ENCODE measurements at regions not wholly inside any gene's neighbourhood (a gene's known extent, or its start where the extent isn't known, plus 50 kb on each side); places are given as distances from the start of the nearest gene placed in this dataset.

DNA sequence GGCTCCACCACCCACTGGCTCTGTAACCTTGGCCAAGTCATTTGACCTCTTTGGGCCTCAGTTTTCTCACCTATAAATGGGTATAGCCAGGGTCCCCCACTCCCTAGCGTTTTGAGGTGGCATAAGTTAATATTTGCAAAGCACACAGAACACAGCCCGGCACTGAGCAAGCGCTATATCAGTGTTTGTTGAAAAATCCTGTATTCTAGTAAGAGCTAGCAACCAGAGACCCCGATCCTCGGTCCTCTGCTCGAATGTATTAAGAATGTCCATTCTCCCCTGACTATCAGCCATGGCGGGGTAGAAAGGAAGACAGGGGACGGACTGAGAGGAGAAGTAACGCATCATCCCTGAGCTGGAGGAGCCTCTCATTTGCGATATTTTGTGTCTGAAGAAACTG lies 131.2 kb downstream of the IRF8 start:
- Mint-ChIP-seq H3K9me3 (ENCODE audit: unreplicated experiment) (peaks cover 4% of the 10 kb centered on the region), H3K4me3 (ENCODE audit: unreplicated experiment) (no peak overlapping the region), H3K27ac (ENCODE audit: unreplicated experiment) (no peak overlapping the region), H3K4me1 (ENCODE audit: low read depth, unreplicated experiment) (no peaks in the 10 kb centered on the region), H3K27me3 (ENCODE audit: low read depth, unreplicated experiment) (peaks cover 49% of the 10 kb centered on the region), H3K36me3 (ENCODE audit: low read depth, unreplicated experiment) (peaks cover 2% of the 10 kb centered on the region)
- no peaks in the 10 kb centered on the region for H3K79me2 ChIP-seq (ENCODE audit: insufficient read depth, low read length)
- peaks cover 28% of the 10 kb centered on the region for H3K27me3 ChIP-seq (ENCODE audit: insufficient read depth, low read length)
- no peaks in the 10 kb centered on the region for H3K9me3 ChIP-seq (ENCODE audit: insufficient read depth, low read depth, low read length)
- no peaks in the 10 kb centered on the region for H4K20me1 ChIP-seq (ENCODE audit: insufficient read depth, low read length)
- H3K36me3 ChIP-seq (ENCODE audit: insufficient read depth, low read length), result no peaks in the 10 kb centered on the region
- no peak for TF ChIP-seq EZH2 (IDR thresholded peaks at IDR 0.05; ENCODE audit: insufficient read depth, low read length)
- TF ChIP-seq, protein P1, sequence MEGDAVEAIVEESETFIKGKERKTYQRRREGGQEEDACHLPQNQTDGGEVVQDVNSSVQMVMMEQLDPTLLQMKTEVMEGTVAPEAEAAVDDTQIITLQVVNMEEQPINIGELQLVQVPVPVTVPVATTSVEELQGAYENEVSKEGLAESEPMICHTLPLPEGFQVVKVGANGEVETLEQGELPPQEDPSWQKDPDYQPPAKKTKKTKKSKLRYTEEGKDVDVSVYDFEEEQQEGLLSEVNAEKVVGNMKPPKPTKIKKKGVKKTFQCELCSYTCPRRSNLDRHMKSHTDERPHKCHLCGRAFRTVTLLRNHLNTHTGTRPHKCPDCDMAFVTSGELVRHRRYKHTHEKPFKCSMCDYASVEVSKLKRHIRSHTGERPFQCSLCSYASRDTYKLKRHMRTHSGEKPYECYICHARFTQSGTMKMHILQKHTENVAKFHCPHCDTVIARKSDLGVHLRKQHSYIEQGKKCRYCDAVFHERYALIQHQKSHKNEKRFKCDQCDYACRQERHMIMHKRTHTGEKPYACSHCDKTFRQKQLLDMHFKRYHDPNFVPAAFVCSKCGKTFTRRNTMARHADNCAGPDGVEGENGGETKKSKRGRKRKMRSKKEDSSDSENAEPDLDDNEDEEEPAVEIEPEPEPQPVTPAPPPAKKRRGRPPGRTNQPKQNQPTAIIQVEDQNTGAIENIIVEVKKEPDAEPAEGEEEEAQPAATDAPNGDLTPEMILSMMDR (IDR thresholded peaks at IDR 0.05; ENCODE audit: insufficient read depth, low read depth, low read length), result no peak
- no peaks in the 10 kb centered on the region for H3K4me1 ChIP-seq (ENCODE audit: insufficient read depth, low read length)
- DNase-seq (ENCODE audit: low read depth), result no peak
- H2AFZ ChIP-seq (ENCODE audit: low read depth, low read length), result no peak overlapping the region
- H3K27ac ChIP-seq (ENCODE audit: low read depth, low read length), result no peak overlapping the region
- H3K4me3 ChIP-seq (ENCODE audit: insufficient read depth, low read depth, low read length), result no peak overlapping the region
- no peak for FAIRE-seq
- no peak overlapping the region for H3K4me2 ChIP-seq (ENCODE audit: low read length)
- H3K9ac ChIP-seq (ENCODE audit: low read length), result no peak overlapping the region

DNA sequence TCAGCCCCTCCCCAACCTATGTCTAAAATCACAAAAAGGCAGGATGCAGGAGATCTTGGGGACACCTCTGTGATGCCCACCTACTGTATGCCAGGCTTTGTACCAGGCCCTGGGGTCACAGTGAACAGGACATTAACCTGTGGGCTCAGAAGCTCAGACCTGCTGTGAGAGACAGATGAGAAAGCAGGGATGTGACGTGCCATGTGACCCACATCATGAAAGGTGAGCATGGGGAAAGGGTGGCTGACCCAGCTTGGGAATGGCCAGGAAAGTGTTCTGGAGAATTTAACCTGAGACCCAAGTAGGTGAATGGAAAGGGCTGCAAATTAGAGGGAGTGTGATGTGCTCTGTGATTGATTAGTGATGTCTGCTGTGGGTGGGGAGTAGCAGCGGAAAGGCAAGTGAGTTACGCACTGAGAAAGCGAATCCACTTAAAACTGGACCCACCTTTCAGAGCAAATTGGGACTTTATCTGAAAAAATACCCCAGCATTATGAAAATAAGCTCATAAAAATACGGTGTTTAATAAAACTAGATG lies 132.2 kb downstream of the IRF8 start:
- Histone ChIP-seq H3K79me2 (ENCODE audit: insufficient read depth, low read length) (no peaks in the 10 kb centered on the region), H3K4me1 (ENCODE audit: insufficient read depth, low read length) (no peaks in the 10 kb centered on the region), H3K4me3 (ENCODE audit: insufficient read depth, low read depth, low read length) (no peak overlapping the region), H3K36me3 (ENCODE audit: insufficient read depth, low read length) (no peaks in the 10 kb centered on the region), H3K27ac (ENCODE audit: low read depth, low read length) (no peak overlapping the region), H3K4me2 (ENCODE audit: low read length) (no peak overlapping the region), H3K27me3 (ENCODE audit: insufficient read depth, low read length) (peaks cover 28% of the 10 kb centered on the region), H3K9me3 (ENCODE audit: insufficient read depth, low read depth, low read length) (no peaks in the 10 kb centered on the region), H4K20me1 (ENCODE audit: insufficient read depth, low read length) (no peaks in the 10 kb centered on the region), H2AFZ (ENCODE audit: low read depth, low read length) (no peak overlapping the region), H3K9ac (ENCODE audit: low read length) (no peak overlapping the region)
- Mint-ChIP-seq H3K27me3 (ENCODE audit: low read depth, unreplicated experiment) (peaks cover 42% of the 10 kb centered on the region), H3K9me3 (ENCODE audit: unreplicated experiment) (peaks cover 3% of the 10 kb centered on the region), H3K4me3 (ENCODE audit: unreplicated experiment) (no peak overlapping the region), H3K27ac (ENCODE audit: unreplicated experiment) (no peak overlapping the region), H3K4me1 (ENCODE audit: low read depth, unreplicated experiment) (no peaks in the 10 kb centered on the region), H3K36me3 (ENCODE audit: low read depth, unreplicated experiment) (peaks cover 2% of the 10 kb centered on the region)
- FAIRE-seq, result no peak
- DNase-seq (ENCODE audit: low read depth), result no peak
- TF ChIP-seq EZH2 (IDR thresholded peaks at IDR 0.05; ENCODE audit: insufficient read depth, low read length), result no peak
- TF ChIP-seq, protein P1 (IDR thresholded peaks at IDR 0.05; ENCODE audit: insufficient read depth, low read depth, low read length), result no peak

DNA sequence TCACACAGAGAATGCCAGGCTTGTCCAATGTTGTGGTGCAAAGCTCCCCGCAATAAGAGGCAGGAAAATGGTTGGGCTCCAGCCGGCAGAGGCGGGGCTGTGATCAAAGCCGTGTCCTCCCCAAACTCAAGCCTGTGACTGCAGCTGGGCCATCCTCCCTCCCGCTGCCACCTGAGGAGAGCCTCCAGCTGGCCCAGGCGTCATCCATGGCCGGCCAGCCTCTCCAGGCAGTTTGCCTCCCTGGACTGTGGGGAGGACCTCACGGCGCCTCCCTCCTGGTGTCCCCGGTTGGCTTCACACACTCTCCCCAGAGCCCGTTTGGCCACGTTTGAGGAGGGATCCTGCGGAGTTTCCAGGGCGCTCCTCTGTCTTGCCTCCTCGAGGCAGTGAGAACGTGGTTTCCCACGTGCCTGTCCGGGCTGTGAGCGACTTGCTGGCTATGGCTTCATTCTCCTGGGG lies 134.1 kb downstream of the IRF8 start:
- Histone ChIP-seq H3K4me2 (ENCODE audit: low read length) (no peak overlapping the region), H2AFZ (ENCODE audit: low read depth, low read length) (no peak overlapping the region), H4K20me1 (ENCODE audit: insufficient read depth, low read length) (no peaks in the 10 kb centered on the region), H3K4me3 (ENCODE audit: insufficient read depth, low read depth, low read length) (no peak overlapping the region), H3K9me3 (ENCODE audit: insufficient read depth, low read depth, low read length) (no peaks in the 10 kb centered on the region), H3K27ac (ENCODE audit: low read depth, low read length) (no peak overlapping the region), H3K27me3 (ENCODE audit: insufficient read depth, low read length) (peaks cover 28% of the 10 kb centered on the region), H3K36me3 (ENCODE audit: insufficient read depth, low read length) (no peaks in the 10 kb centered on the region), H3K79me2 (ENCODE audit: insufficient read depth, low read length) (no peaks in the 10 kb centered on the region), H3K4me1 (ENCODE audit: insufficient read depth, low read length) (no peaks in the 10 kb centered on the region), H3K9ac (ENCODE audit: low read length) (no peak overlapping the region)
- Mint-ChIP-seq H3K4me1 (ENCODE audit: low read depth, unreplicated experiment) (no peaks in the 10 kb centered on the region), H3K9me3 (ENCODE audit: unreplicated experiment) (peaks cover 3% of the 10 kb centered on the region), H3K27me3 (ENCODE audit: low read depth, unreplicated experiment) (peaks cover 40% of the 10 kb centered on the region), H3K36me3 (ENCODE audit: low read depth, unreplicated experiment) (peaks cover 2% of the 10 kb centered on the region), H3K4me3 (ENCODE audit: unreplicated experiment) (no peak overlapping the region), H3K27ac (ENCODE audit: unreplicated experiment) (no peak overlapping the region)
- TF ChIP-seq EZH2 (IDR thresholded peaks at IDR 0.05; ENCODE audit: insufficient read depth, low read length), result peak; percentile 18
- TF ChIP-seq, protein P1 (IDR thresholded peaks at IDR 0.05; ENCODE audit: insufficient read depth, low read depth, low read length), result no peak
- DNase-seq (ENCODE audit: low read depth) (peak; percentile 28), FAIRE-seq (no peak)

Measured in astrocyte (in vitro differentiated cells and primary cell).